Loucy (cell line): ENCODE measurements at regions not wholly inside any gene's neighbourhood (a gene's known extent, or its start where the extent isn't known, plus 50 kb on each side); places are given as distances from the start of the nearest gene placed in this dataset.

Experiments
- H2AFZ ChIP-seq: fragments of 200-600 bp; sonication (generic); 2 replicates; pipeline ENCODE4 v1.6.0; 2016; ENCODE audit warnings: antibody characterized with exemption, mild to moderate bottlenecking, low read length, moderate library complexity
- H3F3A ChIP-seq: fragments of 200-600 bp; 2 replicates; pipeline ENCODE4 v1.6.0; 2016; ENCODE audit warnings: antibody characterized with exemption, low read depth, mild to moderate bottlenecking
- H3K27me3 ChIP-seq: fragments of 200-600 bp; sonication (generic); 2 replicates; pipeline ENCODE4 v1.6.1; 2014; ENCODE audit warnings: low read length, mild to moderate bottlenecking; ENCODE audit not compliant: insufficient read depth, poor library complexity, severe bottlenecking
- H3K36me3 ChIP-seq: fragments of 200-600 bp; sonication (generic); 2 replicates; pipeline ENCODE4 v1.6.1; 2016; ENCODE audit warnings: low read length; ENCODE audit not compliant: insufficient read depth
- H3K4me1 ChIP-seq: fragments of 200-600 bp; sonication (generic); 2 replicates; pipeline ENCODE4 v1.5.1; 2014; ENCODE audit warnings: low read length, mild to moderate bottlenecking; ENCODE audit not compliant: insufficient read depth, poor library complexity, severe bottlenecking
- H3K4me2 ChIP-seq: fragments of 200-600 bp; sonication (generic); 2 replicates; pipeline ENCODE4 v1.6.0; 2014; ENCODE audit warnings: antibody characterized with exemption, low read length, low read depth, mild to moderate bottlenecking; ENCODE audit not compliant: poor library complexity, severe bottlenecking
- H3K4me3 ChIP-seq: fragments of 200-600 bp; sonication (generic); 2 replicates; pipeline ENCODE4 v1.5.1; 2014; ENCODE audit warnings: low read length, mild to moderate bottlenecking, mixed read lengths; ENCODE audit not compliant: poor library complexity, severe bottlenecking
- H3K79me2 ChIP-seq: fragments of 200-600 bp; sonication (generic); 2 replicates; pipeline ENCODE4 v1.6.1; 2014; ENCODE audit warnings: low read length; ENCODE audit not compliant: insufficient read depth
- H3K9ac ChIP-seq: fragments of 200-600 bp; sonication (generic); 2 replicates; pipeline ENCODE4 v1.6.0; 2014; ENCODE audit warnings: mild to moderate bottlenecking, low read depth, low read length, moderate library complexity; ENCODE audit not compliant: poor library complexity, severe bottlenecking
- H3K9me2 ChIP-seq: fragments of 200-600 bp; sonication (generic); replicated peaks from 2 replicates; pipeline ENCODE4 v1.6.1; 2016; ENCODE audit warnings: low read depth, low read length, mixed read lengths
- H3K9me3 ChIP-seq: fragments of 200-600 bp; sonication (generic); 2 replicates; pipeline ENCODE4 v1.6.1; 2014; ENCODE audit warnings: mild to moderate bottlenecking, antibody characterized with exemption, low read length, low read depth; ENCODE audit not compliant: insufficient read depth
- H4K20me1 ChIP-seq: fragments of 200-600 bp; sonication (generic); 2 replicates; pipeline ENCODE4 v1.6.0; 2014; ENCODE audit warnings: antibody characterized with exemption, low read length, mild to moderate bottlenecking; ENCODE audit not compliant: insufficient read depth, poor library complexity, severe bottlenecking
- CTCF ChIP-seq: fragments of 200-600 bp; sonication (generic); conservative IDR thresholded peaks from 2 replicates; pipeline ENCODE4 v1.5.1; 2014; ENCODE audit warnings: mild to moderate bottlenecking, antibody characterized with exemption, low read length
- EZH2phosphoT487 ChIP-seq: fragments of 200-600 bp; IDR thresholded peaks from 2 replicates; pipeline ENCODE4 v1.6.1; 2018; ENCODE audit warnings: antibody characterized with exemption, mild to moderate bottlenecking, moderate library complexity, borderline replicate concordance

GRCh38 chr12:92503029-92503931 is 199.5 kb upstream of the PLEKHG7 start:
- H3K4me1 ChIP-seq, result peaks cover 14% of the 10 kb centered on the region
- no peaks in the 10 kb centered on the region for H4K20me1 ChIP-seq
- H3K4me3 ChIP-seq, result no peak overlapping the region
- H3K9me3 ChIP-seq, result no peaks in the 10 kb centered on the region
- H2AFZ ChIP-seq, result no peak overlapping the region
- H3K9me2 ChIP-seq, result no peaks in the 10 kb centered on the region
- H3K36me3 ChIP-seq, result no peaks in the 10 kb centered on the region
- no peak overlapping the region for H3K4me2 ChIP-seq
- H3K9ac ChIP-seq, result no peak overlapping the region
- no peaks in the 10 kb centered on the region for H3K79me2 ChIP-seq
- TF ChIP-seq CTCF (no peak), EZH2phosphoT487 (no peak)
- H3K27me3 ChIP-seq, result no peaks in the 10 kb centered on the region
- no peaks in the 10 kb centered on the region for H3F3A ChIP-seq

- Histone ChIP-seq H3K4me1 (peaks cover 14% of the 10 kb centered on the region), H3K4me3 (no peak overlapping the region), H3K9me3 (no peaks in the 10 kb centered on the region), H3K36me3 (no peaks in the 10 kb centered on the region), H3K79me2 (no peaks in the 10 kb centered on the region), H3K9ac (no peak overlapping the region), H3K27me3 (no peaks in the 10 kb centered on the region), H3F3A (no peaks in the 10 kb centered on the region), H3K4me2 (no peak overlapping the region), H2AFZ (0 out of 2 replicates have a peak overlapping the region, but pooled peaks have one; percentile 73), H4K20me1 (no peaks in the 10 kb centered on the region), H3K9me2 (no peaks in the 10 kb centered on the region)
- TF ChIP-seq CTCF (peak; percentile 49), EZH2phosphoT487 (no peak)
These were observed 200.3 kb upstream of the PLEKHG7 start for GRCh38 chr12:92502417-92503028.

GRCh38 chr12:92496790-92497189 is 206.0 kb upstream of the PLEKHG7 start:
- Histone ChIP-seq H3K4me1 (peaks cover 4% of the 10 kb centered on the region), H3K79me2 (no peaks in the 10 kb centered on the region), H3K4me3 (no peak overlapping the region)

More at GRCh38 chr12:92496790-92497189, 206.0 kb upstream of the PLEKHG7 start:
- Histone ChIP-seq H3K27me3 (no peaks in the 10 kb centered on the region), H4K20me1 (no peaks in the 10 kb centered on the region), H3K4me2 (no peak overlapping the region), H3K9me2 (no peaks in the 10 kb centered on the region), H2AFZ (no peak overlapping the region), H3F3A (no peaks in the 10 kb centered on the region), H3K9ac (no peak overlapping the region), H3K36me3 (no peaks in the 10 kb centered on the region), H3K9me3 (no peaks in the 10 kb centered on the region)
- TF ChIP-seq CTCF (no peak), EZH2phosphoT487 (no peak)
